Lower leg skin (tissue), 3 donors: ENCODE measurements at regions not wholly inside any gene's neighbourhood (a gene's known extent, or its start where the extent isn't known, plus 50 kb on each side); places are given as distances from the start of the nearest gene placed in this dataset.

Experiments used
- POLR2A ChIP-seq, 2 donors: fragments of 450-650 bp; IDR thresholded peaks; one replicate each; pipeline ENCODE4 v1.6.1; 2016 to 2017; ENCODE audit warnings: antibody characterized with exemption in 2 of 2, mild to moderate bottlenecking in 1 of 2, moderate library complexity in 1 of 2
- TF ChIP-seq, protein P1 (sequence below), 3 donors: fragments of 450-650 bp; IDR thresholded peaks; one replicate each; pipeline ENCODE4 v1.5.1; 2016; ENCODE audit warnings: antibody characterized with exemption in 3 of 3, mild to moderate bottlenecking in 3 of 3, moderate library complexity in 2 of 3

DNA sequence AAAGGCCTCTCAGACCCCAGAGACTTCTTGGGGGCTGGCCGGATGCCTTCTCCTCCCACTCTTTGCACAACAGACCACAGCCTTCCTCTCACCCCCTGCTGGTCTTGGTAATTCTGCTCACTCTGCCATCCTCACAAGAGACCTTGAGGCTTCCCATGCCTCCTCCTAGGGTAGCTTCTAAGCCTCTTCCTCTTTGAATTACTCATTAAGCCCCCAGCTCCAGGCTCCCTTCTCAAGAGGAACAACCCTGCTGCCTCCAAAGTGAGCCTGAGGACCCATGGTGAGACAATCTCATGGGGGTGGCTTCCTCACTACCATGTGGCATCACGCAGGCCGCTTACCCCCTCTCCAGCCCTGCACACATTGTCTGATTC is 184.6 kb upstream of the SYT13 start:
- TF ChIP-seq, protein P1, sequence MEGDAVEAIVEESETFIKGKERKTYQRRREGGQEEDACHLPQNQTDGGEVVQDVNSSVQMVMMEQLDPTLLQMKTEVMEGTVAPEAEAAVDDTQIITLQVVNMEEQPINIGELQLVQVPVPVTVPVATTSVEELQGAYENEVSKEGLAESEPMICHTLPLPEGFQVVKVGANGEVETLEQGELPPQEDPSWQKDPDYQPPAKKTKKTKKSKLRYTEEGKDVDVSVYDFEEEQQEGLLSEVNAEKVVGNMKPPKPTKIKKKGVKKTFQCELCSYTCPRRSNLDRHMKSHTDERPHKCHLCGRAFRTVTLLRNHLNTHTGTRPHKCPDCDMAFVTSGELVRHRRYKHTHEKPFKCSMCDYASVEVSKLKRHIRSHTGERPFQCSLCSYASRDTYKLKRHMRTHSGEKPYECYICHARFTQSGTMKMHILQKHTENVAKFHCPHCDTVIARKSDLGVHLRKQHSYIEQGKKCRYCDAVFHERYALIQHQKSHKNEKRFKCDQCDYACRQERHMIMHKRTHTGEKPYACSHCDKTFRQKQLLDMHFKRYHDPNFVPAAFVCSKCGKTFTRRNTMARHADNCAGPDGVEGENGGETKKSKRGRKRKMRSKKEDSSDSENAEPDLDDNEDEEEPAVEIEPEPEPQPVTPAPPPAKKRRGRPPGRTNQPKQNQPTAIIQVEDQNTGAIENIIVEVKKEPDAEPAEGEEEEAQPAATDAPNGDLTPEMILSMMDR (IDR thresholded peaks at IDR 0.05) = no peak
- no peak for TF ChIP-seq POLR2A (IDR thresholded peaks at IDR 0.05)
